HG03457 (cell line): ENCODE measurements at regions not wholly inside any gene's neighbourhood (a gene's known extent, or its start where the extent isn't known, plus 50 kb on each side); places are given as distances from the start of the nearest gene placed in this dataset.

Experiments
- ATAC-seq: cut with Tn5 transposase; IDR thresholded peaks from one replicate; pipeline ENCODE4 v1.9.1; 2021; ENCODE audit warnings: moderate number of reproducible peaks; ENCODE audit not compliant: unreplicated experiment

GRCh38 chr3:16102187-16102561, 72.3 kb upstream of the GALNT15 start:
- no peak for ATAC-seq

GRCh38 chr3:16102905-16103364, 71.5 kb upstream of the GALNT15 start:
- ATAC-seq, result no peak

- no peak for ATAC-seq
These were observed 71.0 kb upstream of the GALNT15 start for GRCh38 chr3:16103472-16103871.

- ATAC-seq, result no peak
These were observed 70.3 kb upstream of the GALNT15 start for GRCh38 chr3:16104156-16104555.

GRCh38 chr3:16106050-16106449, 68.4 kb upstream of the GALNT15 start:
- ATAC-seq, result no peak

- ATAC-seq, result no peak
These were observed 66.1 kb upstream of the GALNT15 start for GRCh38 chr3:16108424-16108823.

- ATAC-seq, result no peak
These were observed 64.6 kb upstream of the GALNT15 start for GRCh38 chr3:16109929-16110328.

GRCh38 chr3:16112910-16113504, 61.5 kb upstream of the GALNT15 start:
- ATAC-seq, result no peak

- no peak for ATAC-seq
These were observed 60.8 kb upstream of the GALNT15 start for GRCh38 chr3:16113704-16114103.

GRCh38 chr3:16114429-16114828, 60.1 kb upstream of the GALNT15 start:
- ATAC-seq, result no peak

GRCh38 chr3:16114930-16115329, 59.5 kb upstream of the GALNT15 start:
- no peak for ATAC-seq

- ATAC-seq, result no peak
These were observed 56.1 kb upstream of the GALNT15 start for GRCh38 chr3:16118396-16118795.

GRCh38 chr3:16119887-16120286, 54.6 kb upstream of the GALNT15 start:
- no peak for ATAC-seq

GRCh38 chr3:16121391-16121790, 53.1 kb upstream of the GALNT15 start:
- ATAC-seq, result no peak

GRCh38 chr3:16122155-16122554, 52.3 kb upstream of the GALNT15 start:
- ATAC-seq, result no peak

GRCh38 chr3:16122661-16123060, 51.8 kb upstream of the GALNT15 start:
- no peak for ATAC-seq

- no peak for ATAC-seq
These were observed 49.8 kb upstream of the GALNT15 start for GRCh38 chr3:16124636-16125035.
